ENCODE measurements at regions not wholly inside any gene's neighbourhood (a gene's known extent, or its start where the extent isn't known, plus 50 kb on each side); places are given as distances from the start of the nearest gene placed in this dataset.

GRCh38 chr11:70501051-70501901, 102.9 kb downstream of the CTTN start:
- DNase-seq (ENCODE audit: low spot score): no peak

GRCh38 chr11:70501933-70502540, 103.7 kb downstream of the CTTN start:
- no peak for DNase-seq (ENCODE audit: low spot score)

GRCh38 chr11:70502677-70503467, 104.5 kb downstream of the CTTN start:
- no peak for DNase-seq (ENCODE audit: low spot score)

GRCh38 chr11:70503468-70504221, 105.3 kb downstream of the CTTN start:
- DNase-seq (ENCODE audit: low spot score): peak; percentile 76

DNA sequence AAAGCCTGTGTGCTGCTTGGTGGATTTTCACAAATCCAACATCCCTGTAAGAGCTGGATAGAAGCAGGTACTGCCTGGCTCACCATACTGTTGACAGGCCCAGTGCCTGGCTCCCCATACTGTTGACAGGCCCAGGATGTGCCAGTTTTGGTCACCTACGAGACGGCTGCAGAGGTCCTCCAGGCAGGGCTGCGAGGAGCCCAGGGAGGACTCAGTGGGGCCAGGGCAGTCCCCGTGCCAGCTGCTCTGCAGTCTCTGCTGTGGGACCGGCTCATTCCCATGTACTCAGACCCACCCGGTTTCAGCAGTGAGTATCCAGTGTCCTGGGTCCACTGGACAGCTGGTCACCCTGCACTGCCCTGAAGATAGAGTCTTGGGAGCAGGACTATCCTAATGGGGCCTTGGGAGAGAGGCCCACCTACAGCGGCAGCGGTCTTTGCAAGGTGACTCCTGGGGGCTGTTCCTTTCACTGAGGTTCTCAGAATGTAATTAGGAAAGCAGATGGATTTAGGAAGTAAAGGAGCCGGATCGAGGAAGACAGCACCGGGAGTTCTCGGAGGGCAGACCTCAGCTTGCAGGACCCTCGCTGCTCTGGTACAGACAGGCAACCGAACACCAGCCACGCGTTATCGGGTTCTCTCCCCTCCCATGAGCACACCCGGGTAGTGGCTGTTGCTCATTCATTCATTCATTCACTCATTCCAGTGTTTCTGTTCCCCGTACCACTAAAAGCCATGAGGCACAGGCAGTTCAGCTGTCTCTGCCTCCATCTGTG, 106.1 kb downstream of the CTTN start:
- DNase-seq (ENCODE audit: low spot score): no peak

DNA sequence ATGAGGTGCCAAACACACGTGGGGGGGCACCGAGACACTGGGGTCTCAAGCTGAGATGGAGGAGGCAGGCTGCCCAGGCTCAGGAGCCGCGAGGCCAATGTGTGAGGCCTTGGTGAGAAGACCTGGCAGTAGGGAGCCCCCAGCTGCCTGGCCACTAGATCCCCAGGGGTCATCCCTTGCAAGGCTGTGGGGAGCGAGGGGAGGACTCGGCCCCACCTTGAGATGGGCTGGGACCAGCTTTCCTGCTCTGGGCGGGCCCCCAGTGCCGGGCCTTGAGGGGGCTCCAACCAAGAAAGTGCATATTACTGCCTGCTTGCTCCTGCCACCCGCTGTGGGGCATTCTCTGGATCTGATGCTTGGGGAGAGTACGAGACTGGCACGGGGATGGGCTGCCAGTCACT, 107.0 kb downstream of the CTTN start:
- DNase-seq (ENCODE audit: low spot score): no peak

- no peak for DNase-seq (ENCODE audit: low spot score)
Observed at GRCh38 chr11:70505761-70506657, 107.7 kb downstream of the CTTN start.

GRCh38 chr11:70506658-70506970, 108.3 kb downstream of the CTTN start:
- no peak for DNase-seq (ENCODE audit: low spot score)

- DNase-seq (ENCODE audit: low spot score): no peak
Observed at GRCh38 chr11:70506986-70507385, 108.7 kb downstream of the CTTN start.

DNA sequence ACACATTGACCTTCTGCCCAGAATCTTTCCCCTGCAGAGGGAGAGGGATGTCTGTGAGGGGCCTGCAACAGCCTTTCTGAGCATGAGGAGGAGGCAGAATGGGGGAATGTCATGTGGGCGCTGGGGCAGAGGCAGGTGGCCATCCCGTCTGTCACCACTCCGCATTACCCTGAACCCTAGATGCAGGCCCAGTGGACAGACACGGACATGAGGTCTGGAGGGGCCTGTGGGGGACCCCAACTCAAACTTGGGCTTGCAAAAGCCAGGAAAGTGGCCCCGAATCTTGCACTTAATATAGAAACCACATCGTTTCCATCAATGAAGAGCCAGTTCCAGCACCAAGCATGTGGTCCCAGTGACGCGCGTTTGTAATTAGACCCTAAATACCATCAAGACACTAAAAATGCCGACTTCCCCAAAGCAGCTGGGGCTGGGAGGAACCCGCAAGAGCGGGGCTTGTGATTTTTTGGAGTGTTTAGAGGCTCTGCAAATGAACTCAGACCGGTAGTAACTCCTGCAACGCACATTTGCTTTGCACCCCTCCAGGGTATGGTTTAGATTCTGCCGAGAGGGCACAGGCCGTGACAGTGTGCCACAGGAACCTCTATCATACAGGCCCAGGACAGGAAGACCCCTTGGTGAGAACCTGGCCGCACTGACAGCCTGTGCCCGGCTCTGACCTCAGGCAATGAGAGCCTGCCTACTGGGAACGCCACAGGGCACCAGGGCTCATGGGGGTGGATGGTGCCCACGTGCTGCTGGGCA, 109.3 kb downstream of the CTTN start:
- no peak for DNase-seq (ENCODE audit: low spot score)

DNA sequence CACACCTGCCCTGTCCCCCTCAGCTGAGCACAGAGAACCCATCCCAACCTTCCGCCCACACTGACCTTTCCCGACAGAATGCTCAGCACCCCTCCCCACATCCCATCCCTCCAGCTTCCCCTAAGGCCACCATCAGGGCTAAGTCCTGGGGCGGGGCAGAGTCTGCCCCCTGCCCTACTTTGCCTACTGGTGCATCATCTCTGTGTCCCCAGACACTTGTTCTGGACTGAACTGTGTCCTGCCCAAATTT, 109.8 kb downstream of the CTTN start:
- DNase-seq (ENCODE audit: low spot score): no peak

DNA sequence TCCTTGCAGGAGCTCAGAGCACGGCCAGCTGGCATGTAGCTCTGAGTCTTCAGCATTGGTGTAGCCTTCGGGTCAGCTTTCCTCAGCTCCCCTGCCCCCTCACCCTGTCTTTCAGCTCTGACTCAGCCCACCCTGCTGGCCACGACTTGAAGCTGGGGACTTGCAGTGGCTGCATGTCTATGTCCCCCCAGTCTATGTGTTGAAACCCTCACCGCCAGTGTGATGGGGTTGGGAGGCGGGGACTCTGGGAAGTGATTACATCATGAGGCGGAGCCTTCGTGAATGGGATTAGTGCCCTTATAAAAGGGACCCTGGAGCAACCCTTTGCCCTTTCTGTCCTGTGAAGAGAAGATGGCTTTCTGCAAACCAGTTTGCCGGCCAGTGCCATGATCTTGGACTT, 111.1 kb downstream of the CTTN start:
- DNase-seq (ENCODE audit: low spot score): no peak

GRCh38 chr11:70510106-70510505, 111.8 kb downstream of the CTTN start:
- DNase-seq (ENCODE audit: low spot score): no peak

DNA sequence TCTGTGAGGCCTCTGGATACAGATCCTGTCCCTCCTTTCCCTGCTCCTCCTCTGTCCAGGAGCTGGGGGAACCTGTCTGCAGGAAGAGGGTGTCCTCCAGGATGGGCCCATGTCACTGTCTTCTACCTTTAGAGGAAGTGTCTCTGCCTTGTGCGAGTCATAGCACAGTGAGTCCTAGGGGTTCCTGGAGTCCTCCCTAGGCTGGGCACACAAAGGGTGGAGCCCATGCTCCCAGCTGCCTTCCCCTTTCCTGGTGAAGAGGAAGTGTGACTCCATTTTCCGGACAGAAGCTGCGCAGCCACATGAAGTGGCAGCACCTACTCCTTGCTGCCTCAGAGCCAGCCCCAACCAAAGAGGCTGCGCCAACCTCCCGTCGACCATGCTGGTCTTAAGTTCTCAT, 112.2 kb downstream of the CTTN start:
- no peak for DNase-seq (ENCODE audit: low spot score)

DNA sequence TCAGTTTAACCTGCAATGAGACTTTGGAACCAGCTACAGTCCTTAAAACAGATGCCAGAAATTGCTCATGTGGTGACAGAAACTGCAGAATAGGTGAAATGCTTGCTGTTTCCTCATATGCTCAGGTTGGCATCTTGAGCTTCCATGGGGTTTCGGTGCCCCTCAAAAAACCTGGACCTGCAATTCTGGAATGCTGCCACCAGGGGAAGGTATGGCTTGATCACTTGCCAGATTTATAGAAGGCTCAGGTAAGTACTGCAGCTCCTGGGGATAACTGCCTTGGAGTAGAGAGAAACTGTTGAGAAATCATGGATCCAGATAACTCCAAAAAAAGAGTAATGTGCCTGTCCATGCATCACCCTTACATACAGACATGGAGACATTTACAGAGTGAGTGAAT, 113.0 kb downstream of the CTTN start:
- DNase-seq (ENCODE audit: low spot score): no peak

- DNase-seq (ENCODE audit: low spot score): no peak
Observed at GRCh38 chr11:70512716-70513115, 114.4 kb downstream of the CTTN start.

DNA sequence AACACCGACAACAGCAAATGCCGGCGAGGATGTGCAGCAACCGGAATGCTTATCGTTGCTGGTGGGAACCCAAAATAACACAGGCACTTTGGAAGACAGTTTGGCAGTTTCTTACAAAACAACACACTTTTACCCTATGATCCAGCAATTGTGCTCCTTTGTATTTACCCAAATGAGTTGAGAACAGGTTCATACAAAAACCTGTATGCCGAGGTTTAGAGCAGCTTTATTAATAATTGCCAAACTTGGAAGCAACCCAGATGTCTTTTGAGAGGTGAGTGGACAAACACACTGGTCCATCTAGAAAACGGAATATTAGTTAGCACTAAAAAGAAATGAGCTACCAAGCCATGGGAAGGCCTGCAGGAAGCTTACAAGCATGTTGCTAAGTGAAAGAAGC, 118.9 kb downstream of the CTTN start:
- no peak for DNase-seq (ENCODE audit: low spot score)

- no peak for DNase-seq (ENCODE audit: low spot score)
Observed at GRCh38 chr11:70517988-70518907, 119.9 kb downstream of the CTTN start.

GRCh38 chr11:70519117-70519516, 120.8 kb downstream of the CTTN start:
- DNase-seq (ENCODE audit: low spot score): no peak

All from HuH-7 (cell line).